ENCODE measurements at regions not wholly inside any gene's neighbourhood (a gene's known extent, or its start where the extent isn't known, plus 50 kb on each side); places are given as distances from the start of the nearest gene placed in this dataset.

DNA sequence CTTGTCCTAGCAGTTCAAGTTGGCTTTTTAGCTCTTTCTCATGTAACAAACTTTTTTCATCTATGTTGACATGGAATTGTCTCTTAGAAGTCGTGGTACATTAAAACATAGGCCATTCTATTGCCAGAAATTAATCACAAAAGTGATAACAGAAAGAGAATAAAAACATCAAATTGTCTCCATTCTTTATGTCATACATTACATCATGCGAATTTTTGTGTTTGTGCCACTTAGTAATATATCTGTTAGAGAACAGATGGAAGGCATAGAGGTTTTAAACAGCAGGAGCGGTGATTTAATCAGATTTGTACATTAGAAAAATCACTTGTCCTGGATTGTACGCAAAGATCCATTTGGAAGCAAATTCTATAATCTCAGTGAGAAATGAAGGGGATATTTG, 136.5 kb upstream of the CDH20 start:
- H3K27ac ChIP-seq (ENCODE audit: low read length): no peak overlapping the region

GRCh38 chr18:61198486-61198885, 134.7 kb upstream of the CDH20 start:
- Histone ChIP-seq H3K9me3 (replicated peaks; ENCODE audit: insufficient read depth, low read length) (no peaks in the 10 kb centered on the region), H3K4me1 (ENCODE audit: low read length) (no peaks in the 10 kb centered on the region), H3K4me2 (ENCODE audit: low read depth, low read length) (no peak overlapping the region), H3F3A (ENCODE audit: insufficient read depth, low read length) (no peaks in the 10 kb centered on the region), H2AFZ (ENCODE audit: low read length) (no peak overlapping the region), H3K27me3 (replicated peaks; ENCODE audit: insufficient read depth, low read length) (no peaks in the 10 kb centered on the region), H3K9me2 (replicated peaks; ENCODE audit: insufficient read depth, low read length) (no peaks in the 10 kb centered on the region), H3K4me3 (ENCODE audit: low read length) (no peak overlapping the region), H4K20me1 (ENCODE audit: insufficient read depth, low read length) (no peaks in the 10 kb centered on the region), H3K27ac (ENCODE audit: low read length) (no peak overlapping the region), H3K36me3 (replicated peaks; ENCODE audit: insufficient read depth, low read length) (no peaks in the 10 kb centered on the region), H3K9ac (ENCODE audit: low read length) (no peak overlapping the region), H3K79me2 (ENCODE audit: low read length) (no peaks in the 10 kb centered on the region)
- no peak for DNase-seq
- TF ChIP-seq EZH2 (optimal IDR thresholded peaks at IDR 0.05; ENCODE audit: low read depth, low read length) (no peak), EZH2phosphoT487 (IDR thresholded peaks at IDR 0.05; ENCODE audit: low read length) (no peak)
- TF ChIP-seq, protein P1, sequence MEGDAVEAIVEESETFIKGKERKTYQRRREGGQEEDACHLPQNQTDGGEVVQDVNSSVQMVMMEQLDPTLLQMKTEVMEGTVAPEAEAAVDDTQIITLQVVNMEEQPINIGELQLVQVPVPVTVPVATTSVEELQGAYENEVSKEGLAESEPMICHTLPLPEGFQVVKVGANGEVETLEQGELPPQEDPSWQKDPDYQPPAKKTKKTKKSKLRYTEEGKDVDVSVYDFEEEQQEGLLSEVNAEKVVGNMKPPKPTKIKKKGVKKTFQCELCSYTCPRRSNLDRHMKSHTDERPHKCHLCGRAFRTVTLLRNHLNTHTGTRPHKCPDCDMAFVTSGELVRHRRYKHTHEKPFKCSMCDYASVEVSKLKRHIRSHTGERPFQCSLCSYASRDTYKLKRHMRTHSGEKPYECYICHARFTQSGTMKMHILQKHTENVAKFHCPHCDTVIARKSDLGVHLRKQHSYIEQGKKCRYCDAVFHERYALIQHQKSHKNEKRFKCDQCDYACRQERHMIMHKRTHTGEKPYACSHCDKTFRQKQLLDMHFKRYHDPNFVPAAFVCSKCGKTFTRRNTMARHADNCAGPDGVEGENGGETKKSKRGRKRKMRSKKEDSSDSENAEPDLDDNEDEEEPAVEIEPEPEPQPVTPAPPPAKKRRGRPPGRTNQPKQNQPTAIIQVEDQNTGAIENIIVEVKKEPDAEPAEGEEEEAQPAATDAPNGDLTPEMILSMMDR (IDR thresholded peaks at IDR 0.05; ENCODE audit: low read length): no peak

More for the DNA sequence above, 136.5 kb upstream of the CDH20 start:
- Histone ChIP-seq H3K9me3 (replicated peaks; ENCODE audit: insufficient read depth, low read length) (no peaks in the 10 kb centered on the region), H3F3A (ENCODE audit: insufficient read depth, low read length) (no peaks in the 10 kb centered on the region), H2AFZ (ENCODE audit: low read length) (no peak overlapping the region), H3K9ac (ENCODE audit: low read length) (no peak overlapping the region), H3K4me1 (ENCODE audit: low read length) (no peaks in the 10 kb centered on the region), H3K4me3 (ENCODE audit: low read length) (no peak overlapping the region), H3K36me3 (replicated peaks; ENCODE audit: insufficient read depth, low read length) (no peaks in the 10 kb centered on the region), H4K20me1 (ENCODE audit: insufficient read depth, low read length) (no peaks in the 10 kb centered on the region), H3K4me2 (ENCODE audit: low read depth, low read length) (no peak overlapping the region), H3K27me3 (replicated peaks; ENCODE audit: insufficient read depth, low read length) (no peaks in the 10 kb centered on the region), H3K79me2 (ENCODE audit: low read length) (no peaks in the 10 kb centered on the region), H3K9me2 (replicated peaks; ENCODE audit: insufficient read depth, low read length) (no peaks in the 10 kb centered on the region)
- no peak for DNase-seq
- TF ChIP-seq, protein P1 (IDR thresholded peaks at IDR 0.05; ENCODE audit: low read length): no peak
- TF ChIP-seq EZH2phosphoT487 (IDR thresholded peaks at IDR 0.05; ENCODE audit: low read length) (no peak), EZH2 (optimal IDR thresholded peaks at IDR 0.05; ENCODE audit: low read depth, low read length) (no peak)

DNA sequence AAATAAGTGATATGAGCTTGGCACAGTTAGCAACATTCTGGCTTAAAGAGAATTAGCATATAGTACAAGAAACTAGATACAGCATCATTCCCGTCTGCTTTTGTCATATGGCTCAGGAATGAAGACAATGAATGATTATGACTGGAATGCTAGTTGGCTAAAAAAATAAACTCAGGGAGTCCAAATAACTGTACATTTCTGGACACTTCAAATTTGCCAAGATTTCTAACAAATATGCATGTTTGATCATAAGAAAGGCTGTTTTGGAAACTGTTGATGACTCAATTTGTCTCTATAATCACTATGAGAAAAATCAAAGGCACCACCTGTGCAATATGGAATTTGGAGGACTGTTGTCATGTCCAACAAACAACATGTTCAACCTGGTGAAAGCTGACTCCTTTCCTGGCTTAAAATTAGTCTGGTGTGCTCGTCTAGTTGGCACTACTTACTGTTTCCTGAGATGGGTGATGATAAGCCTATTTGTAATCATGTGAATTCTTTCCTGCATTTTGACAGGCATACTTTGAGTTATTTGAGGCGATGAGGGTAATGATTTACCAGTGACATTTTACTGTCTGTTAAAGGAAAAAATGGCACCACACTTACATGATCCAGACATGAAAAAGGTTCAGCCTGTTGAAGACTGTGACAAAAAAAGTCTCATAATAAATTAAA, 133.9 kb upstream of the CDH20 start:
- Histone ChIP-seq H3K27ac (ENCODE audit: low read length) (no peak overlapping the region), H3F3A (ENCODE audit: insufficient read depth, low read length) (no peaks in the 10 kb centered on the region), H3K4me2 (ENCODE audit: low read depth, low read length) (no peak overlapping the region), H3K4me1 (ENCODE audit: low read length) (no peaks in the 10 kb centered on the region), H3K4me3 (ENCODE audit: low read length) (no peak overlapping the region), H3K9me2 (replicated peaks; ENCODE audit: insufficient read depth, low read length) (no peaks in the 10 kb centered on the region), H2AFZ (ENCODE audit: low read length) (no peak overlapping the region), H3K79me2 (ENCODE audit: low read length) (no peaks in the 10 kb centered on the region), H3K36me3 (replicated peaks; ENCODE audit: insufficient read depth, low read length) (no peaks in the 10 kb centered on the region), H3K27me3 (replicated peaks; ENCODE audit: insufficient read depth, low read length) (no peaks in the 10 kb centered on the region), H3K9ac (ENCODE audit: low read length) (no peak overlapping the region), H3K9me3 (replicated peaks; ENCODE audit: insufficient read depth, low read length) (no peaks in the 10 kb centered on the region), H4K20me1 (ENCODE audit: insufficient read depth, low read length) (no peaks in the 10 kb centered on the region)
- TF ChIP-seq EZH2phosphoT487 (IDR thresholded peaks at IDR 0.05; ENCODE audit: low read length) (no peak), EZH2 (optimal IDR thresholded peaks at IDR 0.05; ENCODE audit: low read depth, low read length) (no peak)
- TF ChIP-seq, protein P1 (IDR thresholded peaks at IDR 0.05; ENCODE audit: low read length): no peak
- DNase-seq: no peak
